Stimulated activated CD4-positive, alpha-beta T cell treated with anti-CD3 and anti-CD28 coated beads, Interleukin-1b, Interleukin-23, amount 100 ng/mL, for 1 hour (primary cell): ENCODE measurements at regions not wholly inside any gene's neighbourhood (a gene's known extent, or its start where the extent isn't known, plus 50 kb on each side); places are given as distances from the start of the nearest gene placed in this dataset.
"Not testable (repeated sequence)": the region's sequence is repeated elsewhere in the genome, so short reads cannot be mapped to it uniquely, and the experiment has no call there.

Experiments used
- DNase-seq, 2 donors: peaks; one replicate each; pipeline ENCODE4 v3.0.0-alpha.2; 2020; ENCODE audit warnings: low read depth in 2 of 2

DNA sequence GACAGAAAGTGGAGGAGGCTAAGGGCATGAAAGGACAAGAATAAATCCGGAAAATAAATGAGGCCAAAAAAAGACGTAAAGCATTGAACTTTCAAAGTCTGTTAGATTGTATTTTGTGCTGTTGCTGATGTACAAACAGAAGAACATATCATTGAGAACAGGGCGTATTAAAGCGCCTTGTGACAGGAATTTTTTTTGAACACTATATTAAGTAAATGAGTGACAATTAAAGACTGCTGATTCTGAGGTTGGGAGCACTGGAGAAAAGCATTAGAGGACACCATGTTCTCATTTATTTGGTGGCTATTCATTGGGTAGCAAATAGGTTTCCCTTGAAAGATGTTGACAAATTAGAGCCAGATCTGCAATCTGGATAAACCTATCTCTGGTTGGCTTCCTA is 137.3 kb upstream of the SGCD start:
- no peak for DNase-seq

DNA sequence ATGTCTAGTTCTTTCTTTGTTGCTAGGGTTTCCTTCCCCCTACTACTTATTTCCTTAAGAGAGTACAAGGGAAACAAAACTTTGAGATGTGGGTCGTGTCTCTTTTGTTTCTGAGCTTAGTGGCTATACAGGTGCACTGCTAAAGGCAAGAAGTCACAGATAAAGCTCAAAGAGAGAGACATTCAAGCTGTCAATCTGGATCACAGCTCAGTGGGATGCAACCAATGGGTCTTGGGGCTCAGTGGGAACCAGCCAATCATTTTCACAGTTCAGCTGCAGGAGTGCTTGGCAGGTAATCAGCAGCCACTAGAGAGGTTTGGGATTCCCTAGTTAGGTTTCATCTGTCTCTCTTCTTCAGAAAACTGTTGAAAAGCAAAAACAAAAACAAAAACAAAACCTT is 135.4 kb upstream of the SGCD start:
- DNase-seq: no peak

DNA sequence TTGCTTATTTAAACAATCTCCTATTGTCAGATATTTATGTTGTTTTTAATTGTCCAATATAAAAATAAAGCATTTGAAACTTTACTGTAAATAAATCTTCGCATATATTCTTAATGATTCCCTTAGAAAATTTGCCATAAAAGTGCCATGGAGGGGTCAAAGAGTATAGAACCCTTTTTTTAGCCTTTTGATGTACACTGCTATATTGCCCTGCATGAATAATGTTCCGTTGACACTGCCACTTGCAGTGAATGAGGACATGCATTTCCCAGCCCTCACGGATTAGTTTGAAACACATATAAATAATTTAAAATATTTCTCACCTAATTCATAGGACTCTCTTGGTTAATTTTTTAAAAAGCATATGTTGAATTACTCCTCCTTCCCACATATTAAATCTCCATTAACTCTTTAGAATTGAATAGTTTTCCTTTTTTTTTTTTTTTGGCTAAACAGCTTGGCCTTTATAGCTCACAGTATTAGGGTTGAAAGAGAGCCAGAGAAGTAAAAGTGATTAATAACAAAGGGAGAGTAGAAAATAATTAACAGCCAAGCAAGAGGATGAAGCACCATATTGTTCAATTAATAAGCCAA is 129.8 kb upstream of the SGCD start:
- no peak for DNase-seq

DNA sequence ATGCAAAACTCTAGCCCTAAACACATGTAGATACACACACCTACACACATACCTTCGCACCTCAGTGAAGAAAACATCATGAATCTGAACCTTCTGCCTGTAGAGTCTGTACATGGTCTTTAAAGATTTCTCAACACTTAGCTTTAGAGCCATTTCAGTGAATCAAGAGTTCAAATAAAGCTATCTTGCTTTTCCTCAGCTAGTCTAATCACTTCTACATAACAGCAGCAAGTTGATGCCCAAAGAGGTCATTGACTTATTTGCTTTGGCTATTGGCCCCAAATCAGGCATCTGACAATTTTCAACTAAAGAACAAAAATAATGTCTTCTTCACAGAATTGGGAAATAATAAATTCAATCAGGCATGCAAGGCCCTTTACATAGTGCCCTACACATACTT is 127.9 kb upstream of the SGCD start:
- no peak for DNase-seq

DNA sequence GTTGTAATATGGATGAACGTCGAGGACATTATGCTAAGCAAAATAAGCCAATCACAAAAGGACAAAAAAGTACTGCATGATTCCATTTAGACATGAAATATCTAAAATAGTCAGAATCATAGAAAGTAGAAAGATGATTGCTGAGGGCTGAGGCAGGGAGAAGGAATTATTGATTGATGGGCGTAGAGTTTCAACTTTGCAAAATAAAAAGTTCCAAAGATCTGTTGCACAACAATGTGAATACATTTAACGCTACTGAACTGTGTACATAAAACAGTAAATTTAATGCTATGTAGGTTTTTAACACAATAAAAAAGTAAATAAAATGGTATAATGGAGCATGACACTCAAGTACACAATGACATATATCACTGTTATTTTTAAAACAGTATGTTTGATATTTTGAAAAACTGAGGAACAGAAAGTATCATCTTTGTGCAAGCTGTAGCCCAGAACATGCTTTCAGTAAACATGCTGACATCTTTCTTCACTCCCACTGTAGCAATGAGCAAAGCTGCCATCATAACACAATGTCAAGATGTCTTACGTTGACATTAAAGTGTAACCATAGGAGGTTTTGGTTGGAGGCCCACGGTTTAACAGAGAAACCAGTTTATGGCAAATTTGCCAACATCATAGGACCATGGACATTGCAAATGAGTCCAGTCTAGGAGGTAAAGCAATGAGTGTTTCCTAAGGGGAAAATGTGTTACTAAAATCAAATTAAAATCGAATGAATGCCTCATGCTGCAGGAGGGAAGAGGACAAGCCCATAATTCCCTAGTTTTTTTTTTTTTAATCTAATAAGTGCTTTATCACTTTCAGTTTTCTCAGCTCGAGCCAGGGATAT is 125.8 kb upstream of the SGCD start:
- no peak for DNase-seq

DNA sequence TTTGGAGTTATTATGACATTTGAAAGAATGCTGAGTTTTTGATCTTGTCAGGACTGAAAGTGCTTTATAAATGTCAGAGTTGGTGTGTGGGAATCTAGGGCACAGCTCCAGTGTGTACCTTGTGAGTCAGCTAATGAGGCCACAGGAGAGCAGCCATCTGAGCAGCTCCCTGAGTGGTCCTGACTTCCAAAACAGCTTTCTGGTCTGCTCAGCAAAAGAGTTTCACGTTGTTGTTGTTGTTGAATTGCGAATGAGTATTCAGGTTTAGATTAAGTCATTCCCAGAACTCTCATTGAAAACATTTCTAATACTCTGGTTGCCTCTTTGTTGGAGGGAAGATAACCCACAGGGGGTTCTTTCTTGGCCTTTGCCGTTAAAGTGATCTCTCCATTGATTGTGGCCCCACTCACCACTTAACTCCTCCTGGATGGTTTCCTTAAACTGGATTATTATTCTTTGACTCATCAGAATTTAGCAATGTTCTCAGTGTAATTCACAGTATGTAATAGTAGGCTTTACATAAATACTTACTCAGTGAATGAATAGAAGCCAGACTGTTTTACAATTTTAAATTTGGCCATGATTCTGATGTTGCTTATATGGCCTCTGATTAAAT is 125.1 kb upstream of the SGCD start:
- DNase-seq: no peak

DNA sequence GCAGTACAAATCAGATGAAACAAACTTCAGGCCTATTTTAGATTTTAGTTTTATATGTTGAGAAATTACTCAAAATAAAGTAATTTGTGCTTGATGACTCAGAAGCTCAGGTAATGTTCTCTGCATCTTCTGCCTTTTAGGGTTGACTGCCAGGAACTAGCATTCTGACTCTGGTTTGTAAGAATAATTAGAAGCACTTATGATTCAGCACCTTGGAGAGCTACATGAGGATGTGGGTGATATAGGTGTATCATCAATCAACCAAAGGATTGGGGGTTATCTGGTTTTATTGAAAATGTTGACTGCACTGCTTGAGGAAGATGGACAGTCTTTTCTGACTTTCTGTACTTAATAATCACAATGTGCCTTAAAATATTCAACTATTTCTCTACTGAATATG is 118.7 kb upstream of the SGCD start:
- DNase-seq: no peak

DNA sequence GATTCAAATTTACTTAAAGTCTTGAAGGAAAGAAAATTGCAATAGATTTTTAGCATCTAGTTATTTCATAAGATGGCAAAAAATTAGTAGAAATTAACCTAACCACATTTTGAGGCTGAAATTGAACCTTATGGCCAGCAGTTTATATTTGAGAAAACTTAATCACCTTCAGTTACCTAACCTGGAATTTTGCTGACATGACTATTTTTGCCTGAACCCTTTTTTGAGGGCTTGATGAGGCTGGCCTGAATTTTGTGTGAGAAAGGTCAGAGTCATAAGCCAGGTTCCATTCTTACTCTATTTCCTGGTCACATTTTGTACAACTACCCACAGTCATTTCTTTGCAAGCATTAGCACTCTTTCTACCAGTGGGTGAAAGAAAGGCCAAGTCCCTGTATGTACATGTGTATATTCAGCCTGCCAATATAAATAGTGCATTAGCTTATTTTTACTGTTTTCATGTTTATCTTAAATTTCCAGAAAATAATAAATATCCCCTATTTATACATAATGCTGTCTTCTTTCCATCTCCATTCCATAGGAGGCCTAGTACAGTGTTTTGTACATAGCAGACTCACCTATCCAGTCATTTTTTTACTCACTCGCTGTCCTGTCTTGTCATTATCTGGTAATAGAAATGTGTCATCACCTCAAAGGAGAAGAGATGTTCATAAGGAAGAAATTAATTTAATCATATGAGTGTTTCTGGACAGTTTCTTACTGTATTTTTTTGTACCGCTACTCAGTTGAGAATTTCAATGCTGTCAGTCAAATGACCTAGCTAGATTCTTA is 108.4 kb upstream of the SGCD start:
- DNase-seq: no peak

DNA sequence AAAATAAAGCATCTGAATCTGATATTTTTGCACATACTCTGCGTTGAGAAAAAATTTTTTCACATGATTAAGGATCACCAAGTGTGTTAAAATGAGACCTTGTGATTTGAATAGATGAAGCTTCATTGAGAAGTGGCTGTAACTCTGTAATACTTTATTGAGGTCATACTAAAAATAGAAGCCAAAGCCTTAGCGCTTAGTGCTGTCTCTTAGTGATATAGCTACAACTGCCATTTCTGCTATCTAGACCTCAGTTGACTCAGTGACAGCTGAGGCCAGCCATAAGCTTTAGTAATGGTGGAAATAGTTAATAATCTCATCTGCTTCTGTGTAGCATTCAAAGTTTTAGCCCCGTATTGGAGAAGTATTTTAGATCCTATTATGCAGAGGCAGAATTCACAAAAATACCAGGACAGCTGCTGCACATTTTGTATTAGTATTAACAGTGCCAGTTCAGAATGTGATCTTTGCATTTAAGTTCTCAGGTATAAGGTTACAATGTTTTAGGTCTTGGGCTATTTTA is 107.4 kb upstream of the SGCD start:
- no peak for DNase-seq

DNA sequence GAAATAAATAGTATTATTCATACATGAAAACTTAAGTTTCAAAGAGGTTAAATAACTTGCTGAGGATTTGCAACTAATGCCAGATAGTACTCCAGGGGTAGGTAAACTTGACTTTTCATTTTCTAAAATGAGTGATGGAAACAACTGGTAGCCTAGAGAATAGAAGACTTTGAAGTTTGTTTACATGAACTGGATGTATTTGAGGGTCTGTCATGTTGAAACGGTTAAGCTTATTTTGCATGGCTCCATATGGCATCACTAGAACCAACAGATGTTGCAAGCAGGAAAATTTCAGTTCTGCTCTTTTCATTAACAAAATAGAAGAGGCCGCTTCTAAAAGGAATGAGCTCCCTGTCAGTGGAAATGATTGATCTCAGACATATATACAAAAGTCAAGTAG is 105.1 kb upstream of the SGCD start:
- DNase-seq: no peak

DNA sequence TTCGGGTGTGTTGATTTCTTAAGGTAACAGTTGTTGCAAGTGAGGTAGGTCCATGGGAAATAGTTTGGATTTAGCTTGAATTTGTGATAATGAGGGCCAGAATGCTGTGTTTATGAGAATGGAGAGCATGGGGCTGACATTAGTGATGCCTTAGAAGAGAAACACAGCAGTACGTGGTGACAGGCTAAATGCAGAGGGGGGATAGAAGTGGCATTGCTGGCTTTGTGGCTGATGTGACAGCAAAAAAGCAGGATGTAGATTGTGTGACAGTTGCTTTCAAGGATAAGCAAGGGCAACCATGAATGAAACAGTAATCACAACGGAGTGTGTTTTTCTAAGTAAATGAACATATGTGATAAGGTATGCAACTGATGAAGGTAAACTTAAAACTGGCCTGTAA is 103.4 kb upstream of the SGCD start:
- no peak for DNase-seq

DNA sequence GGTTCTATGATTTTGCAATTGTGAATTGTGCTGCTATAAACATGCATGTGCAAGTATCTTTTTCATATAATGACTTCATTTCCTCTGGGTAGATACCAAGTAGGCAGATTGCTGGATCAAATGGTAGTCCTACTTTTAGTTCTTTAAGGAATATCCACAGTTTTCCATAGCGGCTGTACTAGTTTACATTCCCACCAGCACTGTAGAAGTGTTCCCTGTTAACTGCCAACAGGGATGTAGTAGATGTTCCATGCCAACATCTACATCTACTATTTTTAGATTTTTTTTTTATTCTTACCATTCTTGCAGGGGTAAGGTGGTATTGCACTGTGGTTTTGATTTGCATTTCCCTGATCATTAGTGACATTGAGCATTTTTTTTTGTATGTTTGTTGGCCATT is 100.5 kb upstream of the SGCD start:
- DNase-seq: not testable (repeated sequence)

DNA sequence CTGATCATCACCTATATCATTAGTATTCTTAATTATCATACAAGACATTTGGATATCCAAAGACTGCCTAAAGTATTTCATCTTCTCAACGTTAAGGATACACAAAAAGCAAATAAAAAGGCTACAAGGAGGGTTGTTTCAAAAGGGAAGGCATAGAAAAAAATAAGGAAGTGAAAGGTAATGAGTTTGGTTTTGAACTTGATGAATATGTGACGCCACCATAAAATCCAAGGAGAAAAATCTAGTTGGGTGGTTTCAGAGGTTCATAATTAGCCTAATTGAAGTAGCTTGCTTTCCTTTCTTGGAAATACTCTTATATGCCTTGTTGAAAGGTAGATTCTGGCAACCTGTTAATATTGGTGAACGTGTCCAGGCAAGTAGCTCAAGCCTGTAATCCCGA is 96.1 kb upstream of the SGCD start:
- DNase-seq: no peak

DNA sequence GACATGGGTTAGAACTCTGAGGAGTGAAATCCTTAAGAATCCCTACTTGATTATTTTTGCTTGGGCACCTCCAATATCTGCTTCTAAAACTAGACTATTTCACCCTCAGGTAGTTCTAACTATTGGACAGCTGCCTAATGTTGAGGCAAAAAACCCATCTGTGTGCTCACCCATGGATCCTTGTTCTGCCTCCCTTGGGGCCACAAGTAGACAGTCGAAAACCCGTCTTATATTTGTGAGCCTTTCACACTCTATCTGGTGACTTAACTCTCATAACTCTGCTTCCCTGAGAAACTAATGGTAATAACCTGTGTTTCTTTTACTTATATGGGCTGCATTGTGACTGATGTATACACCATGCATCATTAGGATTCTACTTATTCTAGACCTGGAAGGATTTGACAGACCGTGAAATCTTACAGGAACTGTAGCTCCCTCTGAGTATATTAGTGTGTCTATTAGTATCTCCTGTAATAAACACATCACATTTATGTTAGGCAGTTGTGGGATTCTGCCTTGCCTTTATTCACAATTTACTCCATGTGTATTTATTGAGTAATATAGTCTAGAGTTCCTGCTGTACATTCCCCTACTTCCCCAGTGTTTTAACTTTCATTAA is 94.6 kb upstream of the SGCD start:
- no peak for DNase-seq

DNA sequence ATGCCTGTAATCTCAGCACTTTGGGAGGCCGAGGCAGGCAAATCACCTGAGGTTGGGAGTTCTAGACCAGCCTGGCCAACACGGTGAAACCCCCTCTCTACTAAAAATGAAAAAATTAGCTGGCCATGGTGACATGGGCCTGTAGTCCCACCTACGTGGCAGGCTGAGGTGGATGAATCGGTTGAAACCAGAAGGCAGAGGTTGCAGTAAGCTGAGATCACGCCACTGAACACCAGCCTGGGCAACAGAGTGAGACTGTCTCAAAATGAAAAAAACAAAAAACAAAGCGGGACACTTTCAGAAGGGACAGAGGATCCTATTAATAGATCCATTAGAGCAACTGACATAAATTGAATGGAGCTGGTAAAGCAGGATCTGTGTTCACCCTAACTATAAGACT is 89.6 kb upstream of the SGCD start:
- no peak for DNase-seq

DNA sequence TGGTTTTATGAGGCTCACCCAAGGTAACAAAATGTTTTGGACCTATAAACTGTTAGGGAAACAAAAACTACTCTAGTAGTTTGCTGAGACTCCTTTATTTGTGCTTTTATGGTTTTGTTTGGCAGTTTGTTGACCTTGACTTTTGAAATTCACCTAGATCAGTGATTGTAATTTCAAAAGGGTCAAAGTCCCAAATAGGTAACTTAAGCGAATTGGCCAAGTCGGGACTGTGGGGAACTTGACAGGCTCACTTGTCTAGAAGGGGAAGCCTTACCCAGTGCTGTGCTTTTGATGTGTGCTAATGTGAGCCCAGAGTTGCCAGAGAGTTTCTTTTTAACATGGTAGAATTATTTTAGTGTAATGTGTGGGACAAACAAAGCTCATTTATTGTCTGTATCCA is 87.2 kb upstream of the SGCD start:
- DNase-seq: no peak

DNA sequence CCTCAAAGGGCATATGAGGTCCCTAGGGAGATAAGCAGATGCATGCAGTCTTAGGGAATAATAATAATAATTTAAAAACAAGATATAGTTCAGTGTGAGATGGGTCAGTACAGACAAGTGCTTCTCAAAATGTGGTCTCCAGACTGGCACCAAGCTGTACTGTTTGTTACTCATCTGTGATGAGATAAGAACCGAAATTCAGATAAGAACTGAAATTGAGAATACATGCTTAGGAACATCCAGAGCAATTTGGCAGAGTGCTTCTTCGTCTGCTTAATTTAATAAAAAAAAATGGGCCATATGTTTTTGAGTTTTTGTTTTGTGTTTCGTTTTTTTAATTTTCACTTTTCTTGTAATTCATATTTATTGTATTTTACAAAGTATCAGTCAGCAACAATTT is 86.5 kb upstream of the SGCD start:
- no peak for DNase-seq

DNA sequence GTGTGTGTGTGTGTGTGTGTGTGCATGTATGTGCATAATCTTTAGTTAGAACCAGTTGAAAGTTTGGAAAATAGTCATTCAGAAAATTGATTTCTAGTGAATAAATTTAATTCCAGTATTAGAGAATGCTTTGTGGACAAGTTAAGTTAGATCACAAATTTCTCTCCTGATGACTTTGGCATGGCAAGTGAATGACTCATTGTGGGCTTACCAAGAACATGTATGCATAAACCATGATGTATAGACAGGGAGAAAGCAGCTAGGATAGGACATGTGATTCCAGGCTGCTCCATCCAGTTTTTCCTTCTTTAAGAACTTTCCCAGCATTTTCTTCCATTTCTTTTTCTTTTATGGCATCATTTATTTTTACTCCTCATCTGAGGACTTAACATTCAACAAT is 85.7 kb upstream of the SGCD start:
- no peak for DNase-seq

DNA sequence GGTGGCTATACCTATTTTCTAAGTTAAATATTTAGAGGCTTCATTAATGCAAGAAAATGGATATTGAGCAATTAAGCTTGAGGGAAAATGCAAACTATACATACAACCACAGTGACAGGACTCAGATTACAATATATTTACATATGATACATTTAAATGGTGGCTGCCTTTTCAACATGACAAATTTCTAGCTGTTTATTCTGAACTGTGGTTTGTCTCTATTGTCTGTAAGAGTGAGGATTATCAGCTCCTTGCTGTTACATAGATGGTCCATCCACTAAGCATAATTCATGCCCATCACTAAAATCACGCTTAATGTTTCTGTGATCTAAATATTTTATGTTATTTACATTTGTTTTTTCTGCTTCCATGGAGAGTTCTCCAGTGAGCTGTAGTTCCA is 81.1 kb upstream of the SGCD start:
- DNase-seq: no peak

DNA sequence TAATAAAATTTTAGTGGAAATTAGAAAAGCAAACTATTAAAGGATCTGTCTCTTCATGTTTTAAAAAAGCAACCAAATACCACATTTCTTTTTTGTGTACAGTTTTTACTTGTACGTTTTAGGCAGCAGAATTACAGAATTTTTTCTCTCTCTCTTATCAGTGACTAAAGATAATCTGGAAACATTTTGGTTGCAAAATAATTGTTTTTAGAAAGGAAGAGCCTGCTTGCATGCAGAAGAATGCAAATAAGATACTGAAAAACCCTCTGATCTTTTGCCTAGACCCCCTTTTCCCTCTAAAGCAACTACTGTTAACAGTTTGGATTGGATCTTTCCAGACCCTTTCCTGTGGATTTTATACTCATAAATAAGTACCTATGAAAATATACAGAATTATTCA is 75.9 kb upstream of the SGCD start:
- no peak for DNase-seq

DNA sequence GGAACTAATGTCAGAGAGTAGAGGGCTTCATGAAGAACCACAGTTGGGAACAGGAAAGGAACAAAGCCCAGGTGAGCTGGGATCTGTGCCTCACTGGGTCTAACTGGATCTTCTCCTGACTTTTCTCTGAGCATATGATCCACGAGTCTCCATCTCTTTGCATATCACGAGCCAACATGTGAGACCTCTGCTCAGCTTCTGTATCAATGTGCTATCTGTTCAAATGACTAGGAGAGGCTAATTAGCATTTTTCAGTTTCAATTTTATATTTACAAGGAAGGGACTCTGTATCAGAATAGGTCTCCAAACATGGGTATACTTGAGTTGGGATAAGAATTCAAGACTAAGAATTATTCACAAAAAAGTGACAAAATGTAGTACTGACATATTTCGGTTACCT is 73.8 kb upstream of the SGCD start:
- DNase-seq: no peak

DNA sequence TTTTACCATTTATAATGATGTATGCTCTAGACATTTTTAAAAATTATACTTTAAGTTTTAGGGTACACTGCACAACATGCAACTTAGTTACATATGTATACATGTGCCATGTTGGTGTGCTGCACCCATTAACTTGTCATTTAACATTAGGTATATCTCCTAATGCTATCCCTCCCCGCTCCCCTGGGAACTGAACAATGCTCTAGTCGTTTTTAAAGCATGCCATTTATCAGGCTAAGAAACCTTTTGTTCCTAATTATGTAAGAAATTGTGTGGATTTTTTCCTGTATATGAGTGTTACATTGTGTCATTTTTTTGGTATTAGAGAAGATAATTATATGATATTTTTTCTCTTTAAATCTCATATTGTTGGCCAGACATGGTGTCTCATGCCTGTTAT is 72.8 kb upstream of the SGCD start:
- DNase-seq: no peak
